Activated CD8-positive, alpha-beta memory T cell treated with anti-CD3 and anti-CD28 coated beads for 48 hours (primary cell): ENCODE measurements at regions not wholly inside any gene's neighbourhood (a gene's known extent, or its start where the extent isn't known, plus 50 kb on each side); places are given as distances from the start of the nearest gene placed in this dataset.

Source experiments
- DNase-seq, 3 experiments: peaks; one replicate each; pipeline ENCODE4 v3.0.0-alpha.2; 2020; ENCODE audit warnings: low read depth in 2 of 3, low spot score in 2 of 3

GRCh38 chr6:99868074-99868702 is 125.8 kb downstream of the MCHR2 start:
- peak; percentile 16 to 65 (median 42) for DNase-seq
